GM23338 (cell line): ENCODE measurements at regions not wholly inside any gene's neighbourhood (a gene's known extent, or its start where the extent isn't known, plus 50 kb on each side); places are given as distances from the start of the nearest gene placed in this dataset.

Source experiments
- CREB1 ChIP-seq: fragments of 250-450 bp; sonication (Bioruptor Pico); IDR thresholded peaks from 2 replicates; pipeline ENCODE4 v1.5.0; 2020; ENCODE audit warnings: low read depth, mild to moderate bottlenecking, moderate library complexity
- EZH2 ChIP-seq: fragments of 200-600 bp; sonication (generic); IDR thresholded peaks from one replicate; pipeline ENCODE4 v1.8.0; 2017; ENCODE audit warnings: antibody characterized with exemption, mild to moderate bottlenecking, low read depth; ENCODE audit not compliant: unreplicated experiment
- STAT1 ChIP-seq: IDR thresholded peaks from one replicate; pipeline ENCODE4 v1.6.1; 2016; ENCODE audit warnings: antibody characterized with exemption; ENCODE audit not compliant: unreplicated experiment
- ZNF114 ChIP-seq: fragments of 250-450 bp; sonication (Bioruptor Pico); IDR thresholded peaks from 2 replicates; pipeline ENCODE4 v1.5.0; 2020; ENCODE audit warnings: mild to moderate bottlenecking, moderate library complexity
- ZNF331 ChIP-seq: fragments of 250-450 bp; sonication (Bioruptor Pico); IDR thresholded peaks from 2 replicates; pipeline ENCODE4 v1.5.0; 2020; ENCODE audit warnings: low read depth, mild to moderate bottlenecking, moderate library complexity
- ZNF462 ChIP-seq: fragments of 250-450 bp; sonication (Bioruptor Pico); IDR thresholded peaks from 2 replicates; pipeline ENCODE4 v1.5.0; 2020; ENCODE audit warnings: mild to moderate bottlenecking, moderate library complexity
- TF ChIP-seq, protein P1 (sequence below): IDR thresholded peaks from one replicate; pipeline ENCODE4 v1.6.1; 2018; ENCODE audit warnings: antibody characterized with exemption; ENCODE audit not compliant: unreplicated experiment

DNA sequence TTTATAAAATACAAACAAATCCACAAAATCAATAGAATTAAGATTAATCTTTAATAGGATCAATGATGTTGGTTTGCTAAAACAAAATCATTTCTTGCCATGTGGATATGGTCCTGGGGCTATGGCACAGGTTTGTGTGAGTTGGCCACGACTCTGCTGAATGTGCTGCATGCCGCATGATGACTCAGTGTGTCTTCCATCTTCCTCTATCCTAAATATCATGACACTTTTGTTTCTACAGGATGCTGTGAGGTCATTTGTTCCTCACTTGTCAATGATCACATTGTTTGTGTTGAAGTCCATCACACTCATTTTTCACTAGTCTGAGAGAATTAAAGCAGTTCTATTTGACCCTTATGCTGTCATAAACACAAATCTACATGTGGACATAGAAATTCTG is 167.2 kb upstream of the ZBED5 start (continued):
- no peak for TF ChIP-seq ZNF462 (CRISPR knock-in tag)
- no peak for TF ChIP-seq CREB1
- no peak for TF ChIP-seq STAT1
- no peak for TF ChIP-seq ZNF114 (CRISPR knock-in tag)
- TF ChIP-seq, protein P1, sequence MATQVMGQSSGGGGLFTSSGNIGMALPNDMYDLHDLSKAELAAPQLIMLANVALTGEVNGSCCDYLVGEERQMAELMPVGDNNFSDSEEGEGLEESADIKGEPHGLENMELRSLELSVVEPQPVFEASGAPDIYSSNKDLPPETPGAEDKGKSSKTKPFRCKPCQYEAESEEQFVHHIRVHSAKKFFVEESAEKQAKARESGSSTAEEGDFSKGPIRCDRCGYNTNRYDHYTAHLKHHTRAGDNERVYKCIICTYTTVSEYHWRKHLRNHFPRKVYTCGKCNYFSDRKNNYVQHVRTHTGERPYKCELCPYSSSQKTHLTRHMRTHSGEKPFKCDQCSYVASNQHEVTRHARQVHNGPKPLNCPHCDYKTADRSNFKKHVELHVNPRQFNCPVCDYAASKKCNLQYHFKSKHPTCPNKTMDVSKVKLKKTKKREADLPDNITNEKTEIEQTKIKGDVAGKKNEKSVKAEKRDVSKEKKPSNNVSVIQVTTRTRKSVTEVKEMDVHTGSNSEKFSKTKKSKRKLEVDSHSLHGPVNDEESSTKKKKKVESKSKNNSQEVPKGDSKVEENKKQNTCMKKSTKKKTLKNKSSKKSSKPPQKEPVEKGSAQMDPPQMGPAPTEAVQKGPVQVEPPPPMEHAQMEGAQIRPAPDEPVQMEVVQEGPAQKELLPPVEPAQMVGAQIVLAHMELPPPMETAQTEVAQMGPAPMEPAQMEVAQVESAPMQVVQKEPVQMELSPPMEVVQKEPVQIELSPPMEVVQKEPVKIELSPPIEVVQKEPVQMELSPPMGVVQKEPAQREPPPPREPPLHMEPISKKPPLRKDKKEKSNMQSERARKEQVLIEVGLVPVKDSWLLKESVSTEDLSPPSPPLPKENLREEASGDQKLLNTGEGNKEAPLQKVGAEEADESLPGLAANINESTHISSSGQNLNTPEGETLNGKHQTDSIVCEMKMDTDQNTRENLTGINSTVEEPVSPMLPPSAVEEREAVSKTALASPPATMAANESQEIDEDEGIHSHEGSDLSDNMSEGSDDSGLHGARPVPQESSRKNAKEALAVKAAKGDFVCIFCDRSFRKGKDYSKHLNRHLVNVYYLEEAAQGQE: no peak
- TF ChIP-seq ZNF331 (CRISPR knock-in tag): no peak
- no peak for TF ChIP-seq EZH2
